CD4-positive, alpha-beta T cell treated with Interleukin-6 for 4 hours (primary cell): ENCODE measurements at regions not wholly inside any gene's neighbourhood (a gene's known extent, or its start where the extent isn't known, plus 50 kb on each side); places are given as distances from the start of the nearest gene placed in this dataset.
"Not testable (repeated sequence)": the region's sequence is repeated elsewhere in the genome, so short reads cannot be mapped to it uniquely, and the experiment has no call there.

Experiments used
- DNase-seq: peaks from one replicate; pipeline ENCODE4 v3.0.0-alpha.2; 2020; ENCODE audit warnings: mixed read lengths

DNA sequence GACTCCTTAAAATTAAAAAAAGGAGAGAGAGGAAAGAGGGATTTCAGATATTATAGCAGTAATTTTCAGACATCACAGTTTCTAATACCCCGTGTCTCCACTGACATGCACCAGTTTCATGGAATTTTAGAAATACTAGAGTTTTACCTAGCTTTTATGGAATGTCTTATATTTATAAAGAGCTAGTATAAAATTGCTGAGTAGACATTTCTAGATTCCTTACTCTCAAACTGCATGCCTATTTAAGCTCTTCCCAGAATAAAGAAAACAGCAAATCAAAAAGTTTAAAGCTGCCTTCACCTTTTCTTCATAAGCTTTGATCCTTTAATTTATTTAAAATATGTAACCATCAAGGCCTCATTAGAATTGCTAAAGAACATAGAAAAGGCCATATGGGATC lies 247.4 kb upstream of the IL12A start:
- no peak for DNase-seq

DNA sequence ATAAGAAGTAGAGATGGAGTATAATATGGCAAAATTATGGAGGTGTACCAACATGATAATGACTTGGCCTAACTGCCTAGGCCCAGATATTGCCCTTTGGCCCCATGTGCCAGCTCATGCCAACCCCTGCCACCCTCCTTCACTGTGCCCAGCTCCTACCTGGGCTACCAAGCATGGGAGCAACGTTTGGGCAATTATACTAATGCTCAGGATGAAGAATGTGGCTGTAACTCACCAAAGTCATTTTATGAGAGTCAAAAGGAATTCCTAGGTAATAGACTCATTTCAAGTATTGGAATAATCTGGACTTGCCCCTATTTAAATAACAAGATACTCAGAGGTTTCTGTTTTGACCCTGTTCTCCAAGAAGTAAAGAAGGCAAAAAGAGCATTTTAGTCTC lies 240.2 kb upstream of the IL12A start:
- DNase-seq, result no peak

DNA sequence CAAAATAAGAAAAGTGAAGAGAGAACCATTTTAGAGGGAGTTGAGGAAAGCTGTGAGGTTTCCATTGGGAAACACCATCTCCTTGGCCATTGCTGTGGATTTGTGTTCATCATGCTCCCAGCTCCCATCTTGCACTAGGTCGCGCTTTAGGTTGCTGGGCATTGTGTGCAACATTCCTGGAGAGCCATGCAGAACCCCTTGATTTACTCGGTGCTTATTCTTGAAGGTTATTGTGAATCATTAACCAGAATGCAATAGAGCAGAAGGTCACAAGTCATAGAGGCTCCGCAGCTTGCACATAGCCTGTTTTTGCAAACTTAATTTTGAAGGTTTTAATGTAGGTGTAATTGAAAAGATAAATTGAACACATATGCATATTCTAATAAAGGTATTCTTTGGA lies 239.2 kb upstream of the IL12A start:
- DNase-seq, result no peak

DNA sequence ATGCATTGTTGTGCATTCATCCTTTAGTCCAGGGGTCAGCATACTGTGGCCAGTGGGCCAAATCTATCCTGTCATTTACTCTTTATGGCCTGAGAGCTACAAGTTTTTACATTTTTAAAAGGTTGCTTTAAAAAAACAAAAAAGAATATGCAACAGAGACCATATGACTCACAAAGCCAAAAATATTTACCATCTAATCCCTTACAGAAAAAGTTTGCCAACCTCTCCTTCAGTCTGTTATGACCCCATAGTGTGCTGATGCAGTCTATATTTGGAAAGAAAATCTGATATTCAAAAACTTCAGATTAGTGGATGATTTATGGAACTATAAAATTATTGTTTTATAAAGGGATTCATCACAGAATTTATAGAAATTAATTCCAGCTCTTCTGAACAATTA lies 237.5 kb upstream of the IL12A start:
- no peak for DNase-seq

DNA sequence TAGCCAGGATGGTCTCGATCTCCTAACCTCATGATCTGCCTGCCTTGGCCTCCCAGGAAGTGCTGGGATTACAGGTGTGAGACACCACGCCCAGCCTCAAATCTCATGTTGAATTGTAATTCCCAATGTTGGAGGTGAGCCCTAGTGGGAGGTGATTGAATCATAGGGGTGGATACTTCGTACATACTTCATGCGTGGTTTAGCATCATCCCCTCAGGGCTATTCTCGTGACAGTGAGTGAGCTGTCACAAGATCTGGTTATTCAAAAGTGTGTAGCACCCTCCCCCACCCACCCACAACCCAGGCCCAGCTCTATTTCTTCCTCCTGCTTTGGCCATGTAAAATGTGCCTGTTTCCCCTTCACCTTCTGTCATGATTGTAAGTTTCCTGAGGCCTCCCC lies 236.9 kb upstream of the IL12A start:
- no peak for DNase-seq

DNA sequence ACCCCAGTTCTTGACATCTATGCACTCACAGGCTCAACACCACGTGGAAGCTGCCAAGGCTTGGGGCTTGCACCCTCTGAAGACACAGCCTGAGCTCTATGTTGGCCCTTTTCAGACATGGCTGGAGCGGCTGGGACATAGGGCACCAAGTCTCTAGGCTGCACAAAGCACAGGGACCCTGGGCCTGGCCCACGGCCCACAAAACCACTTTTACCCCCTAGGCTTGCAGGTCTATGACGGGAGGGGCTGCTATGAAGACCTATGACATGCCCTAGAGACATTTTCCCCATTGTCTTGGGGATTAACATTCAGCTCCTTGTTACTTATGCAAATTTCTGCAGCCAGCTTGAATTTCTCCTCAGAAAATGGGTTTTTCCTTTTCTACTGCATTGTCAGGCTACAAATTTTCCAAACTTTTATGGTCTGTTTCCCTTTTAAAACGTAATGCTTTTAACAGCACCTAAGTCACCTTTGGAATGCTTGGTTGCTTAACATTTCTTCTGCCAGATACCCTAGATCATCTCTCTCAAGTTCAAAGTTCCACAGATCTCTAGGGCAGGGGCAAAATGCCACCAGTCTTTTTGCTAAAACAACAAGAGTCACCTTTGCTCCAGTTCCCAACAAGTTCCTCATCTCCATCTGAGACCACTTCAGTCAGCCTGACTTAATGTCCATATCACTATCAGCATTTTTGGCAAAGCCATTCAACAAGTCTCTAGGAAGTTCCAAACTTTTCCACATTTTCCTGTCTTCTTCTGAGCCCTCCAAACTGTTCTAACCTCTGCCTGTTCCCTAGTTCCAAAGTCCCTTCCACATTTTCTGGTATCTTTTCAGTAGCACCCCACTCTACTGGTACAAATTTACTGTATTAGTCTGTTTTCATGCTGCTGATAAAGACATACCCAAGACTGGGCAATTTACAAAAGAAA lies 232.1 kb upstream of the IL12A start:
- not testable (repeated sequence) for DNase-seq

DNA sequence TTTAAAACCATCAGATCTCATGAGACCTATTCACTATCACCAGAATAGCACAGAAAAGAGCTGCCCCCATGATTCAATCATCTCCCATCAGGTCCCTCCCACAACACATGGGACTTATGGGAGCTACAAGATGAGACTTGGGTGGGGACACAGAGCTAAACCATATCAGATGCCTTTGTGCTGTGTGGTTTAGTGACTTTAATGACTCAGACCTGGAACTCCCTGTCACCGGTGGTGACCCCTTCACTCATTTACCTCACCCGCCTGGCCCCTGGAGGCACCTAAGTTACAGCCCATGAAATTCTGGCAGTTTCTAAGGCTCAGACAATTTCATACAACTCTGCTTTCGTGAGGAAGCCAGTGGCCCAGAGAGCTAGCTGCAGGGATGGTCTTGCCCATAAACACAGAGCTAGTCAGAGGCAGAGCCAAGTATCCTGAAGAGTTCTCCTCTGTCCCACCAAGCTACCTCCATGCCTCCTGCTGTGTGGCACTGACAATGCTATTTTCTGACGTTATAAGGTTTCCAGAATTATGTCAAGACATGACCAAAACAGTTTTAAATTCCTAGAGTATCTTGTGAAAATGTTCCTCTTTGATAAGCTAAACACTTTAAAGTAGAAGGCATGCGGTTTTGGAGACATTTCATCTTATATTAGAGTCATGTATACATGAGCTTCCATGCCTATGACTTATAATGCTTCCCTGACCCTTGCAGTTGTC lies 231.1 kb upstream of the IL12A start:
- DNase-seq, result no peak

DNA sequence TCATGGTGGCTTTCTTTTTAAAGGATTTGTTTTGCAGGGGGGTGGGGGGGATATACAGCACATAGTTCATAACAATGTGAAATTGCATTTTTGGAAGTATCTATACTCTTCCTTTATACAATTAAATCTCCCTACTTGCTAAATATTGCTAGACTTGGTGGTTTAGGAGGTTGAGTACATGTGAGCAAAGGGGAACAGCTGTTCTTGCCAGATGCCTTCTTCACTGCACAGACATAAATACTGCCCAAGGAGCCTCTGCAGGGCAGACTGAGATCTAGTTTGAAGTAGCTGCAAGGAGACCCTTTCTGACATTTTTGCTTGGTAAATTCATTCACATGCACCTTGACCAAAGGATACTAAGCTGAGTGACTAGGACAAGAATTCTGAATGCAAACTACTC lies 228.6 kb upstream of the IL12A start:
- no peak for DNase-seq

DNA sequence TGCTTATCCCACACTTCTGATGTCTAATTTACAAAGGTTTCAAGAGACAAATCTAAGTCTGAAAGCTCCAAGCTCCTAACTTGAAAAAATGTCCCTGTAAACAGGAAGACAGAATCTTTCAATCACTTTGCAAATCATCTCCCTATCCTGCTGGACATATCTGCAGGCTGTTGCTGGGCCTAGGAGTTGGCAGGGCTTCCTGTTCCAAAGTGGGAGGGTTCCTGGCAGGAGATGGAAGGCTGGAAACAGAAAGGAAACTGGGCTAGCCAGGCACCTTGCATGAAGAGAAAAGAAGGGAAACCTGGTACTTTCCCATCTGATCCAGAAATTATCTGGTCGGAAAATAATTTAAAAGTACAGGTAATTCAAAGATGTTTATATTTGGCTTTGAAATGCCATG lies 227.3 kb upstream of the IL12A start:
- no peak for DNase-seq

DNA sequence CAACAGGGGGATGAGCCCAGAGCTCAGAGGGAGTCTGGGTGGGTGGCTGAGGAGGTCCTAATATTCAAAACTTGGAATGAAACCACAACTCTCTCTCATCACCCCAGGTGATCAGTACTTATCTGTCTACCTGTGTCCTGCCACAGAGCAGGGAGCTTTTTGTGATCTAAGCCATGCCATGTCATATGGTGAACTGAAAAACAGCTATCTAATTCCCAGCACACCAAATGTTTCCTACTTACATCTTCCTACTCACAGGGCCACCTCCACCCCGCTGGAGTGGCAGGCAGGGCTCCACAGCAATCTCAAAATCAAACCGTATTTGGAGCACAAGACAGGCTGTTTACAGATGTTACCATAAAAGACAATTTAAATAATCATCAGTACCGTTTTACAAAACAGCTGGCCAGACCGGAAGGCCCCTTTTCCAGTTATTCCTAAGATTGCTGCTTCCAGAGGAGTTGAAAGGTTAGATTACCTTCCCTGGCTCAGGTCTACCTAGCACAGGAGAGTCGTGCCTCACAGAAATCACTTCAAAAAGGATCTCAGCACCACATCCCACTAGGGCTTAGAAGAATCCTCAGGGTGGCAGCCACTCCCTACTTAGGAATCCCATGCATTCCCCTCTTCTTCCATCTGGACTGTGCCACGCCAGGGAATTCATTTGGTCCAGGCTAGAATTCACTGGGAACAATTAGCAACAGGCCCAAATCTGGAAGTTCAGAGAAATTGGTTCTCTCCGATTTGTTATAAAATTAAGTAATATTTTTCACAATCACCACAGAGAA lies 226.6 kb upstream of the IL12A start:
- no peak for DNase-seq

DNA sequence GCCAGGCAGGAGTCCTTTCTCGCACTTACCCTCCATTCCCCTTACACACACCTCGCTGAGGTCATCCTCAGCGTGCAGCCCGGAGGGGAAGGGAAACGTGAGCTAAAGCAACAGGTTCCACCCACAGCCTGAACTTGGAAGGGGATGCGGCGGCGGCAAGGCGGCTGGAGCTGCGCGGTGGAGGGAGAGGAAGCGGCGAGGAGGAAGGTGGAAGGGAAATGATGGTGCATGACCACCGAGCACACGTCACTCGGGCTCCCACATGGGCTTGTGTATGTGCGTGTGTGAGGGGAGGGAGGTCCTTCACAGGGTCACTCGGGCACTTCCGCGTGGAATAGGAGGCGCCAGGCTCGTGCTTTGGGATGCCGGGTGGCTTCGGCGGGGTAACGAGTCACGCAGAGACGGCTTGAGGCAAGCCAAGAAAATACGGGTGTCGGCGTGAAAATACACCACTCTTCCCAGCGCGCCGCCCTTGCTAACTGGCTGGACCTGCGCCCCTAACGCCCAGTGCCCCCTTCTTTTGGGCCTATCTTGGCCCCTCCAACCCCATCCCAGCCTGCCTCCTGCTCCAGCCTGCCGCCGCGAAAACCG lies 225.5 kb upstream of the IL12A start:
- DNase-seq, result no peak

DNA sequence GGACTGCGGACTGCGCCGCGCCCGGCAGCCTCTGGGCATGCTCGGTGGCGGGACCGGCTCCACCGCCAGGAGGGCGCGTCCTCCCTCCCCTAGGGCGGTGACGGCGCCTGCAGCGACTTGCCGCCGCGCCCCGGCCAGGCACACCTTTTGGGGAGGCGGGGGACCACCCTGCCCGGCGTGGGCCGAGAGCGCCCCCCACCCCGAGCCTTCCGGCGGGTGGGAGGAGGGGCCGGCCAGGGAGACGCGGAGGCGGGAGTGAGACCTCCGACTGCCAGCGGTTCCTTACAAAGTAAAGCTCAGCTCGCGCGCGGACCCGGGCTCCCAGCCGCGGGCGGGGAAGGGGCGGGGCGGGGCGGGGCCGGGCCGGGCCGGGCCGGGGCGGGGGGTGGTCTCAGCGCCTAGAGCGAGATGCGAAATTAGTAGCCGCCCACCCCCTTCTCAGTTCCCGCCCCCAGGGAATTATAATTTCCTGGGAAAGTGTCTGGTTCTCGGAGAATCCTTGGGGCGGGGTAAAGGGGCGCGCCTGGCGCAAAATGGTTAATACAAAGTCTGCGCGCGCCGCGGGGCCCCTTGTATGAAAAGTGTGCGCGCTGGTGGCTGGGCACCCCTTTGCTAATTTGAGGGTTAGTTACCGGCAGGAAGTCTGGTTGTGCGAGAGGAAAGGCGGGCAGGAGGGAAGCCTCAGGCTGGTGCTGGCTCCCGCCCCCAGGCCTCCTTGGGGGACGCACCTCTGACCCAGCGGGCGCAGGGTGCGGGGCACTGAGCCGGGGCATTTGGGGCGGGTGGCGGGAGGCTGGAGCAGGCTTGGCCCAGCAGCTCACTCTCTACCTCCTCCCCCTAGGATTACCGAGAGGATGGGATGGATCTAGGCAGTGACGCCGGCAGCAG lies 224.8 kb upstream of the IL12A start:
- no peak for DNase-seq

DNA sequence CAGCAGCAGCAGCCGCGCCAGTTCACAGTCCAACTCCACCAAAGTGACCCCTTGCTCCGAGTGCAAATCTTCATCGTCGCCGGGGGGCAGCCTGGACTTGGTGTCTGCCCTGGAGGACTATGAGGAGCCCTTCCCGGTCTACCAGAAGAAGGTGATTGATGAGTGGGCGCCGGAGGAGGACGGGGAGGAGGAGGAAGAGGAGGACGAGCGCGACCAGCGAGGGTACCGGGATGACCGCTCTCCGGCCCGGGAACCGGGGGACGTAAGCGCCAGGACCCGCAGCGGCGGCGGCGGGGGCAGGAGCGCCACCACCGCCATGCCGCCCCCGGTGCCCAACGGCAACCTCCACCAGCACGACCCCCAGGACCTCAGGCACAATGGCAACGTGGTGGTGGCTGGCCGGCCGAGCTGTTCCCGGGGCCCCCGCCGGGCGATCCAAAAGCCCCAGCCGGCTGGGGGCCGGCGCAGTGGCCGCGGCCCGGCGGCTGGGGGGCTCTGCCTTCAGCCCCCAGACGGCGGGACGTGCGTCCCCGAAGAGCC lies 224.1 kb upstream of the IL12A start:
- no peak for DNase-seq

DNA sequence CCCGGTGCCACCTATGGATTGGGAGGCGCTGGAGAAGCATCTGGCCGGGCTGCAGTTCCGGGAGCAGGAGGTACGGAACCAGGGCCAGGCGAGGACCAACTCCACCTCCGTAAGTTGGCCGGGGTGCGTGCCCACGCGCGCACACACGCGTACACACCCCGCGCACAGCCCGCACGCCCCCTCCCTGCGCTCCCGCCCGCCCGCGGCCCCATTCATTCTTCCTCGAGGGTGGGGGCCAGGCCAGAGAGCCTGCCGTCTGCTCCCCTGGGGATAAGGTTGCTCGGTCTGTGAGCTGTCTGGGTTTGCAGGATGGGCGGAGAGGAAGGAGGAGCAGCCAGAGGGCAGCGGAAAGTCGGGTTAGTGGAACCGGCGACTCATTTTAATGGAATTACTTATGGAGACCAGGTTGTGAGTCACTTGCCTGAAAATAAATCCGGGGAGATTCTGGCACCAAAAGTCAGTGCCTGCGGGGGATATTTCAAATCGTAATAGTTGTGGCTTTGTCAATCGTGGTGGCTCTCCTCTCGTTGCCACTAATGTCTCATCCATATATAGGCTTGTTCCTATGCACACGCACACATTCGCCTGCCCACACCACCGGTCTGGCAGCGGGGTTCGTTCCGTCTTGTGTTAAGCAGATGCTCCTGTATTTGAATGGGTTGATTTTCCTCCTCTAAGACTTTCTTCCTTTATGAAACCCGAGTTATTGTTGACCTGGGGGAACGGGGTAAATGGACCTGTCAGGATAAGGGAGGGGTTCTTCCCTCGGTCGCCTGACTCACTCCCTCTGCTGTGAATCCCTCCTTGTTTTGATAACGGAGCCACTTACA lies 223.4 kb upstream of the IL12A start:
- no peak for DNase-seq

DNA sequence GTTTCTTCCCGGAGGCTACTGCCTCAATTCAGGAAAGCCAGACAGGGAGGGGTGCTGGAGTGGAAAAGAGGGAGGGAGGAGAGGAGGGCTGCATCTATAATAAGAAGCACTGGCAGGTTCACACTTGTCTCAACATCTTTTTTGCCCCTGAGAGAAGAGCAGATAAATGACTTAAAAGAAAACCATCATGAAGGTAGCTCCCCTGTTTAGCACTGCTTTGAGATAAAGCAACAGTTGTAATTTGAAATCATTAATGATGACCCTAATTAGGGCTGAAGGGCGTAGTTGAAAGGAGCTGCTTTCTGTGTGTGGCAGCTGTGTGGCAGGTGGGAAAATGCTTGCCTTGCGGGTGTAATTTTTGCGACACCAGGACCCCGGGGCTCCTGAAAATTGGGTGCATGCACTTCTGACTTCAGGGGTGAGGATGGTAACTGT lies 222.8 kb upstream of the IL12A start:
- no peak for DNase-seq

DNA sequence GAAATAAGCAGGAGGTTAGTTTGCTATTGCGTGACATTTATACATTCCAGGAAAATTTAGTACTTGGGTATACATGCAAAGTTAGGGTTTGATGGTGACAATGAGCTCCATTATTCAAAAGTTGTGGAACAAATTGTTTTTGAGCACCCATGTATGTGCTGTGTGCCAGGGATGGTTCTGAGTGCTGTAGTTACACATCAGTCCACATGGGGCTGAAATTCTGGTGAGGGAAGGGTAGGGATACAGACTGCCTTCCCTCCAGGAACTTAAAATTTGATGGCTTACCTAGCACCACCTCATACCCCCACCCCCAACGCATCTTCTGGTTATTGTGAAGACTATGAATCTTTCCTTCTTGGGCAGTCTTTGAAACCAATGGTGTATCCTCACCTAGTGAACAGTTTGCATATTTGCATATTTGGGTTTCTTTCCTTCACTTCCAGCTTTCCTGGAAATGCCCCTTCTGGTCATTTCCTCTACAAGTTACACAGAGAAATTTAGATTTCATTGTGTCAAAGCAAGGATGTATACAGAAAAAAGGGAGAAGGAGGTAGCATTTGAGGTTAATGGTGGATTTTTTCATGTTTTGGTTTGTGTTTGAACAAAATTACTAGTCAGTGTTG lies 222.0 kb upstream of the IL12A start:
- DNase-seq, result no peak

DNA sequence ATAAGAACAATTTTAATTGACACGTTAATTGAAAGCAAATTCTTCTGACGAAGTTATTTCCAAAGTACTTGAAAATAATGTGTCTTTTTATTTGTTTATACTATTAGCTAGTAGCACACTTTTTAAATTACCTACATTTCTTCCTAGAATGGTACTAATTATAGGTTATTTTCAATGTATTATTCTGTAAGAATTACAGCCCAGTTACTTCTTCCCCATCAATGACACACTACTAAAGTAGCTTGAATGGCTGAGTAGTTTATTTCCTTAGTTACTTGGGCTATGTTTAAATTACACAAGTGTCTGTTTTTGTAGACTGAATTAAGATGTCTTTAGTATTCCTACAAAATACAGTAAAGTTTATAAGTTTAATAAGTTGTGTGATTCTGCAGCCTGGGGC lies 217.6 kb upstream of the IL12A start:
- no peak for DNase-seq

DNA sequence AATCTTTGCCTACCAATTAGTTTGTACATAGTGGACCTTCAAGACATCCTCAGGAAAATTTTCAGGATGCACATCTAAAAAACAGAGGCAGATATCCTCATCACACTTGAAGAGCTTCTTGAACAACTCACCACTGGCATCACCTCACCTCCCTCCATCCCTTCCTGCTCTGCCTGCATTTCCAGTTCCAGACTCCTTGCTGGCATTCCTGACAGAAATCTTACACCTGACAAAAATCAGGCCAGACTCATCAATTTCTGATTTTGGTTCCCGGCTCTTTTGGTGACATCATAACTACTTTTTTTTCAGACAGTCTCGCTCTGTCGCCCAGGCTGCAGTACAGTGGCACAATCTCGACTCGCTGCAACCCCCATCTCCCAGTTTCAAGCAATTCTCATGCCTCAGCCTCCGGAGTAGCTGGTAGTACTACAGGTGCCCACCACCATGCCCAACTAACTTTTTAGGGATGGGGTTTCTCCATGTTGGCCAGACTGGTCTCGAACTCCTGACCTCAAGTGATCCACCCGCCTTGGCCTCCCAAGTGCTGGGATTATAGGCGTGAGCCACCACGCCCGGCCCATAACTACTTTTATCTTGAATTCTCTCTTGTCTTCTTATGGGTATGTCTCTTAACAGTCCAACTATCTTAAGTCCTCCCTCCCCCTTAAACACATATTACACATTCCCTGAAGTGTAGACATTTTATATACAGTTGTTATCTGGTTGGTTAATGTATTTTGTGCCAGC lies 216.6 kb upstream of the IL12A start:
- DNase-seq, result no peak

DNA sequence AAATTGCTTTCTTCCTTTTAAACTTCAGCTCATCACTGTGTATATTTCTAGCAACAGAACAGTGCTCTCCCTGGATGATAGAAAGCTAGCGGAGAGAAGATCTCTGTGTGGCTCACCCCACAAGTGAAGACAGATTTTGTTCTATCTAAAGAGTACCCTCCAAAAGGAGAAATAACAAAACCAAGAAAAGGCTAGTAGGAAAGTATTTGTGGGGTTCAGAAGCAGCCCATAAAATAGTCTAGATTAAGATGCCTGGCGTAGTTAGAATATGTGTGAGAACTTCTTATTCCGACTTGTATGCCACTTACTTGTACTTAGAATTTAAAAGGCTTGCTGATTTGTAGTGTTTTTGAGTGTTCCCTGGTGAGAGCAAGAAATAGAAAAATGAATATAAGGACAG lies 214.9 kb upstream of the IL12A start:
- no peak for DNase-seq
